IgD-negative memory B cell (primary cell): ENCODE measurements at regions not wholly inside any gene's neighbourhood (a gene's known extent, or its start where the extent isn't known, plus 50 kb on each side); places are given as distances from the start of the nearest gene placed in this dataset.

Source experiments
- H3K27ac Mint-ChIP-seq, 3 donors: one replicate each; pipeline ENCODE4 v1.8.0; 2020 to 2022; ENCODE audit warnings: mild to moderate bottlenecking in 3 of 3, mixed read lengths in 3 of 3, moderate library complexity in 1 of 3
- H3K27me3 Mint-ChIP-seq: one replicate; pipeline ENCODE4 v1.8.0; 2021; ENCODE audit warnings: mixed read lengths
- H3K36me3 Mint-ChIP-seq: one replicate; pipeline ENCODE4 v1.8.0; 2020; ENCODE audit warnings: mild to moderate bottlenecking, mixed read lengths
- H3K4me1 Mint-ChIP-seq, 3 donors: one replicate each; pipeline ENCODE4 v1.8.0; 2020 to 2022; ENCODE audit warnings: mixed read lengths in 3 of 3, mild to moderate bottlenecking in 1 of 3
- H3K4me3 Mint-ChIP-seq, 4 donors: one replicate each; pipeline ENCODE4 v1.8.0; 2020 to 2022; ENCODE audit warnings: mild to moderate bottlenecking in 4 of 4, mixed read lengths in 4 of 4, moderate library complexity in 3 of 4
- H3K9me3 Mint-ChIP-seq, 3 donors: one replicate each; pipeline ENCODE4 v1.8.0; 2020 to 2021; ENCODE audit warnings: mixed read lengths in 3 of 3, mild to moderate bottlenecking in 1 of 3

GRCh38 chr1:191152776-191153175, 675.1 kb upstream of the BRINP3 start:
- no peaks in the 10 kb centered on the region for H3K27me3 Mint-ChIP-seq
- H3K4me1 Mint-ChIP-seq, result no peaks in the 10 kb centered on the region
- H3K36me3 Mint-ChIP-seq, result no peaks in the 10 kb centered on the region
- peaks cover 0 to 1% (median 0%) of the 10 kb centered on the region in 3 donors for H3K9me3 Mint-ChIP-seq
- peak overlapping the region in 1 of 4 donors; percentile 24 for H3K4me3 Mint-ChIP-seq
- H3K27ac Mint-ChIP-seq, result no peak overlapping the region

GRCh38 chr1:191155178-191155577, 677.5 kb upstream of the BRINP3 start:
- no peak overlapping the region for H3K27ac Mint-ChIP-seq
- H3K36me3 Mint-ChIP-seq, result no peaks in the 10 kb centered on the region
- no peak overlapping the region for H3K4me3 Mint-ChIP-seq
- no peaks in the 10 kb centered on the region for H3K4me1 Mint-ChIP-seq
- peaks cover 0 to 5% (median 5%) of the 10 kb centered on the region in 3 donors for H3K9me3 Mint-ChIP-seq
- H3K27me3 Mint-ChIP-seq, result no peaks in the 10 kb centered on the region

GRCh38 chr1:191160837-191161236, 683.2 kb upstream of the BRINP3 start:
- Mint-ChIP-seq H3K4me3 (no peak overlapping the region), H3K27ac (no peak overlapping the region), H3K4me1 (no peaks in the 10 kb centered on the region), H3K27me3 (no peaks in the 10 kb centered on the region), H3K9me3 (peaks cover 0 to 8% (median 5%) of the 10 kb centered on the region in 3 donors), H3K36me3 (no peaks in the 10 kb centered on the region)

- no peak overlapping the region for H3K27ac Mint-ChIP-seq
- H3K27me3 Mint-ChIP-seq, result no peaks in the 10 kb centered on the region
- no peaks in the 10 kb centered on the region for H3K4me1 Mint-ChIP-seq
- H3K9me3 Mint-ChIP-seq, result peaks cover 0 to 8% (median 5%) of the 10 kb centered on the region in 3 donors
- no peak overlapping the region for H3K4me3 Mint-ChIP-seq
- no peaks in the 10 kb centered on the region for H3K36me3 Mint-ChIP-seq
These were observed 685.1 kb upstream of the BRINP3 start for GRCh38 chr1:191162762-191163161.

- Mint-ChIP-seq H3K9me3 (peaks cover 0 to 8% (median 5%) of the 10 kb centered on the region in 3 donors), H3K36me3 (no peaks in the 10 kb centered on the region), H3K27me3 (no peaks in the 10 kb centered on the region), H3K27ac (no peak overlapping the region), H3K4me1 (no peaks in the 10 kb centered on the region), H3K4me3 (no peak overlapping the region)
These were observed 686.0 kb upstream of the BRINP3 start for GRCh38 chr1:191163621-191164020.

GRCh38 chr1:191174298-191174697, 696.6 kb upstream of the BRINP3 start:
- Mint-ChIP-seq H3K27ac (no peak overlapping the region), H3K4me3 (no peak overlapping the region), H3K27me3 (no peaks in the 10 kb centered on the region), H3K36me3 (no peaks in the 10 kb centered on the region), H3K9me3 (peaks cover 0 to 7% (median 2%) of the 10 kb centered on the region in 3 donors), H3K4me1 (peaks cover 0 to 8% (median 0%) of the 10 kb centered on the region in 3 donors)

GRCh38 chr1:191176131-191176530, 698.5 kb upstream of the BRINP3 start:
- Mint-ChIP-seq H3K27ac (no peak overlapping the region), H3K36me3 (no peaks in the 10 kb centered on the region), H3K9me3 (peaks cover 0 to 7% (median 2%) of the 10 kb centered on the region in 3 donors), H3K27me3 (no peaks in the 10 kb centered on the region), H3K4me1 (peaks cover 0 to 8% (median 0%) of the 10 kb centered on the region in 3 donors), H3K4me3 (no peak overlapping the region)

- Mint-ChIP-seq H3K27me3 (no peaks in the 10 kb centered on the region), H3K4me1 (no peaks in the 10 kb centered on the region), H3K27ac (no peak overlapping the region), H3K9me3 (peaks cover 2 to 9% (median 3%) of the 10 kb centered on the region in 3 donors), H3K36me3 (no peaks in the 10 kb centered on the region), H3K4me3 (no peak overlapping the region)
These were observed 729.0 kb upstream of the BRINP3 start for GRCh38 chr1:191206513-191207207.

GRCh38 chr1:191222206-191222605, 744.5 kb upstream of the BRINP3 start:
- no peak overlapping the region for H3K4me3 Mint-ChIP-seq
- no peaks in the 10 kb centered on the region for H3K4me1 Mint-ChIP-seq
- no peaks in the 10 kb centered on the region for H3K27me3 Mint-ChIP-seq
- H3K27ac Mint-ChIP-seq, result no peak overlapping the region
- H3K36me3 Mint-ChIP-seq, result no peaks in the 10 kb centered on the region
- H3K9me3 Mint-ChIP-seq, result peaks cover 0 to 12% (median 4%) of the 10 kb centered on the region in 3 donors

GRCh38 chr1:191240925-191241324, 763.3 kb upstream of the BRINP3 start:
- Mint-ChIP-seq H3K4me1 (no peaks in the 10 kb centered on the region), H3K27me3 (no peaks in the 10 kb centered on the region), H3K27ac (no peak overlapping the region), H3K36me3 (no peaks in the 10 kb centered on the region), H3K9me3 (peaks cover 4 to 11% (median 7%) of the 10 kb centered on the region in 3 donors), H3K4me3 (no peak overlapping the region)

GRCh38 chr1:191255354-191256054, 777.8 kb upstream of the BRINP3 start:
- no peaks in the 10 kb centered on the region for H3K4me1 Mint-ChIP-seq

GRCh38 chr1:191256917-191257316, 779.3 kb upstream of the BRINP3 start:
- Mint-ChIP-seq H3K4me1 (no peaks in the 10 kb centered on the region), H3K36me3 (no peaks in the 10 kb centered on the region), H3K4me3 (no peak overlapping the region), H3K9me3 (peaks cover 8 to 12% (median 8%) of the 10 kb centered on the region in 3 donors), H3K27me3 (no peaks in the 10 kb centered on the region), H3K27ac (no peak overlapping the region)

More at GRCh38 chr1:191255354-191256054, 777.8 kb upstream of the BRINP3 start:
- Mint-ChIP-seq H3K4me3 (no peak overlapping the region), H3K9me3 (peaks cover 8 to 12% (median 11%) of the 10 kb centered on the region in 3 donors), H3K36me3 (no peaks in the 10 kb centered on the region), H3K27ac (no peak overlapping the region), H3K27me3 (no peaks in the 10 kb centered on the region)

- Mint-ChIP-seq H3K27me3 (no peaks in the 10 kb centered on the region), H3K4me3 (no peak overlapping the region), H3K9me3 (peaks cover 6 to 9% (median 8%) of the 10 kb centered on the region in 3 donors), H3K36me3 (no peaks in the 10 kb centered on the region), H3K27ac (no peak overlapping the region), H3K4me1 (no peaks in the 10 kb centered on the region)
These were observed 782.4 kb upstream of the BRINP3 start for GRCh38 chr1:191260056-191260455.

- Mint-ChIP-seq H3K4me3 (no peak overlapping the region), H3K27me3 (no peaks in the 10 kb centered on the region), H3K36me3 (no peaks in the 10 kb centered on the region), H3K27ac (no peak overlapping the region), H3K4me1 (no peaks in the 10 kb centered on the region), H3K9me3 (peaks cover 1 to 14% (median 10%) of the 10 kb centered on the region in 3 donors)
These were observed 783.4 kb upstream of the BRINP3 start for GRCh38 chr1:191261111-191261510.

GRCh38 chr1:191279266-191279800, 801.7 kb upstream of the BRINP3 start:
- H3K36me3 Mint-ChIP-seq, result no peaks in the 10 kb centered on the region
- H3K27ac Mint-ChIP-seq, result no peak overlapping the region
- peaks cover 4 to 15% (median 4%) of the 10 kb centered on the region in 3 donors for H3K9me3 Mint-ChIP-seq
- no peaks in the 10 kb centered on the region for H3K27me3 Mint-ChIP-seq
- no peak overlapping the region for H3K4me3 Mint-ChIP-seq
- no peaks in the 10 kb centered on the region for H3K4me1 Mint-ChIP-seq
